ENCODE measurements at regions not wholly inside any gene's neighbourhood (a gene's known extent, or its start where the extent isn't known, plus 50 kb on each side); places are given as distances from the start of the nearest gene placed in this dataset.

- TF ChIP-seq CTCF (IDR thresholded peaks at IDR 0.05 in 4 of 5, conservative IDR thresholded peaks at IDR 0.05 in 1 of 5) (no peak), POLR2A (IDR thresholded peaks at IDR 0.05) (no peak)
Observed at GRCh38 chr14:71863049-71863448, 69.2 kb upstream of the RGS6 start.

Data from gastrocnemius medialis (tissue), 4 donors.